Effector memory CD8-positive, alpha-beta T cell (primary cell): ENCODE measurements at regions not wholly inside any gene's neighbourhood (a gene's known extent, or its start where the extent isn't known, plus 50 kb on each side); places are given as distances from the start of the nearest gene placed in this dataset.

ENCODE experiments used
- ATAC-seq: fragments of 150-1000 bp; cut with Tn5 transposase; replicated peaks from 2 replicates; pipeline ENCODE4 v1.10.0; 2021; ENCODE audit warnings: mild to moderate bottlenecking, moderate library complexity
- DNase-seq, 3 experiments: peaks; one replicate each; pipeline ENCODE4 v3.0.0; 2021
- H3K27ac Mint-ChIP-seq, 2 donors: one replicate each; pipeline ENCODE4 v1.8.0; 2022; ENCODE audit warnings: mild to moderate bottlenecking in 2 of 2, mixed read lengths in 2 of 2, moderate library complexity in 2 of 2
- H3K27me3 Mint-ChIP-seq, 2 donors: one replicate each; pipeline ENCODE4 v1.8.0; 2022; ENCODE audit warnings: mixed read lengths in 2 of 2
- H3K36me3 Mint-ChIP-seq: one replicate; pipeline ENCODE4 v1.8.0; 2022; ENCODE audit warnings: mild to moderate bottlenecking, moderate library complexity, mixed read lengths; ENCODE audit not compliant: insufficient read depth
- H3K4me1 Mint-ChIP-seq, 2 donors: one replicate each; pipeline ENCODE4 v1.8.0; 2022; ENCODE audit warnings: low read depth in 2 of 2, mixed read lengths in 2 of 2
- H3K4me3 Mint-ChIP-seq, 2 donors: one replicate each; pipeline ENCODE4 v1.8.0; 2022; ENCODE audit warnings: mild to moderate bottlenecking in 2 of 2, mixed read lengths in 2 of 2, moderate library complexity in 2 of 2
- H3K9me3 Mint-ChIP-seq, 2 donors: one replicate each; pipeline ENCODE4 v1.8.0; 2022; ENCODE audit warnings: mixed read lengths in 2 of 2

DNA sequence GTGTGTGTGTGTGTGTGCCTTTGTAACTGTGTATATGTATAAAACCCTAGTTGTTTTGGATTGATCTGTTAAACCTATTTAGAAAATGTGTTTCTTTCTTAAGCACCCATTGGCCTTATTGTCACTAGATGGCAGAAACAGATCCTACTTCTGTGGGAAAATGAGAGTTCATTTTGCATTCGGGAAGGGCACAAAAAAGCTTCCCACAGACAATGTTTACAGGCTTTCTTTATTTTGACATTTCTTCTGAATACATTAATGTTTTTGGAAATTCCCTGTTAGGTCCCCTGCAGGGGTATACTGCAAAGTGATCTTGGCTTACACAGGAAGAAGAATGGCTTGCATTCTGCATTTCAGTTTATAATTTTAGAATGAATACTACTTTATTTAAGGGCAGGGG lies 481.8 kb upstream of the ARRDC3 start:
- peaks cover 5 to 16% of the 10 kb centered on the region in 2 donors for H3K9me3 Mint-ChIP-seq
- ATAC-seq (no peak), DNase-seq (no peak)
- H3K4me3 Mint-ChIP-seq, result no peak overlapping the region
- no peak overlapping the region for H3K27ac Mint-ChIP-seq
- H3K4me1 Mint-ChIP-seq, result no peaks in the 10 kb centered on the region
- no peaks in the 10 kb centered on the region for H3K27me3 Mint-ChIP-seq
- H3K36me3 Mint-ChIP-seq, result peaks cover 2% of the 10 kb centered on the region

DNA sequence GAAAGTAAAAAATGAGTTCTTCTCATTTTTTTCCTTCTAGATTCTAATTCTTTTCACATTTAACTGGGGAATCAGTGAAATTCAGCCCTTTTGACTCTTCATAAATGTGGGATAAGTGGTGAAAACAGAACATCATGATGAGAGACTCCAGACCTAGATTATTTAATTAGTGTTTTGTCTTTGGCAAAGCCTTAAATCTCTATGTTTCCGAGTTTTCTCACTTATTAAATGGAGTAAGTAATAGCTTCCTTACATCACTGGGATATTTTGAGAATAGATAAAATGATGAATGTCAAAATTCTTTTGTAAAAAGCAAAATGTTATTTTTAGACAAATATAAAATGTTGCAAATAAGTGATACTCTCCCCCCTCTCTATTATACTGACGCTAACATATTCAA lies 468.6 kb upstream of the ARRDC3 start:
- Mint-ChIP-seq H3K36me3 (no peaks in the 10 kb centered on the region), H3K4me1 (no peaks in the 10 kb centered on the region), H3K4me3 (no peak overlapping the region), H3K27me3 (no peaks in the 10 kb centered on the region), H3K9me3 (peaks cover 0 to 4% of the 10 kb centered on the region in 2 donors), H3K27ac (no peak overlapping the region)
- DNase-seq (no peak), ATAC-seq (no peak)

DNA sequence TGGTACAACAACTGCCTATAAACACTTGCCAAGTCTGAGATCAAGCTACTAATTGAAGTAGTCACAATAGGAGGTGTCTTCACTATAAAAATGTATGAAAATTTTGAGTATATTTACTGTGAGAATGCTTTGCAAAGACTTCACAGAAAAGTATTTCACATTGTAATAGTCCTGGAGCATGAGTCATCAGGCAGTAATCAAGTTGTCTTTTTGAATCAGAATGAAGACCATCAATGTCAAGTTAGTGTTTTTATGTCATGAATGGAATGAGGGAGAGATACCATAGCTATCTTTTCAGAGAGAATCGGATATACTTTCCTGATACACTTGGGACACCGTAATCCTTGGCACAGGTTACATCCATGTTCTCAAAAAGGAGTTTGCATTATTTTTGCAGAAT lies 466.9 kb upstream of the ARRDC3 start:
- no peaks in the 10 kb centered on the region for H3K36me3 Mint-ChIP-seq
- no peak for ATAC-seq
- H3K4me3 Mint-ChIP-seq, result no peak overlapping the region
- peaks cover 0 to 4% of the 10 kb centered on the region in 2 donors for H3K9me3 Mint-ChIP-seq
- H3K4me1 Mint-ChIP-seq, result no peaks in the 10 kb centered on the region
- H3K27ac Mint-ChIP-seq, result no peak overlapping the region
- H3K27me3 Mint-ChIP-seq, result no peaks in the 10 kb centered on the region
- DNase-seq, result no peak

DNA sequence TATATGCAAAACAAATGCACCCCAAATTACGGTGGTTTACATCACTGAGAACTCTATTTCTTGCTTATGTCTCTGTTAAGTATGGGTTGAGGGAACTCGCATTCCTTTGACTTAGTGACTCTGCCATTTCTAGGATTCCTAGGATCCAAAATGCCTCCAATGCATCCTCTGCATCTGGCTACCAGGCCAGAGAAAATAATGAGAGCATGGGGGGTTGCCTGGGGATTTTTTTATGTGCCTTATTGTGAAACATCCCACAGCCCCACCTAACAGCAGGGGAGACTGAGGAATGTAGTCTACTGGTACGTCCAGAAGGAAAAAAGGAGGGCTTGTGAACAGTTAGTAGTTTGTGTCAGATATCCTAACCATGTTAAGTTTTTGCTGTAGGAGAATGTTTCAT lies 466.0 kb upstream of the ARRDC3 start:
- Mint-ChIP-seq H3K4me1 (no peaks in the 10 kb centered on the region), H3K4me3 (no peak overlapping the region), H3K9me3 (peaks cover 0 to 4% of the 10 kb centered on the region in 2 donors), H3K27me3 (no peaks in the 10 kb centered on the region), H3K36me3 (no peaks in the 10 kb centered on the region), H3K27ac (no peak overlapping the region)
- DNase-seq (no peak), ATAC-seq (no peak)

DNA sequence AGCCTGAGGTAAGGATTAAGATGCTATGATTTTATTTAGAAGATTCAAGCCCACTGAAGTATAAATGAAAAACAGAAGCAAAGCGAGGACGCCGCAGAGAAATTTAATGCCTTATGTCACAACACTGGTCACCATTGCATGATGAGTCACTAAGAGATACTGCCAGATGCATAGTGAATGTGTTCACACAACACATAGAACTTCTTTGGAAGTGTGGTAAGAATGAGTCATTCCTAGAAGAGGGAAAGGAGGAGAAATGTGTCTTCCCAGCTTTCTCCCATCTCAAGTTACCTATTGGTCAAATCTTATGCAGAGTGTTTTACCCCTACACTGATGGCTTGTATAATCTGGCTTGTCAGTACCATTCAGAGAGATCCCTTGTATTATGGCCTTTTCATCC lies 465.3 kb upstream of the ARRDC3 start:
- no peak overlapping the region for H3K27ac Mint-ChIP-seq
- no peaks in the 10 kb centered on the region for H3K27me3 Mint-ChIP-seq
- DNase-seq (no peak), ATAC-seq (no peak)
- no peaks in the 10 kb centered on the region for H3K36me3 Mint-ChIP-seq
- H3K4me1 Mint-ChIP-seq, result no peaks in the 10 kb centered on the region
- H3K4me3 Mint-ChIP-seq, result no peak overlapping the region
- peaks cover 0 to 4% of the 10 kb centered on the region in 2 donors for H3K9me3 Mint-ChIP-seq

DNA sequence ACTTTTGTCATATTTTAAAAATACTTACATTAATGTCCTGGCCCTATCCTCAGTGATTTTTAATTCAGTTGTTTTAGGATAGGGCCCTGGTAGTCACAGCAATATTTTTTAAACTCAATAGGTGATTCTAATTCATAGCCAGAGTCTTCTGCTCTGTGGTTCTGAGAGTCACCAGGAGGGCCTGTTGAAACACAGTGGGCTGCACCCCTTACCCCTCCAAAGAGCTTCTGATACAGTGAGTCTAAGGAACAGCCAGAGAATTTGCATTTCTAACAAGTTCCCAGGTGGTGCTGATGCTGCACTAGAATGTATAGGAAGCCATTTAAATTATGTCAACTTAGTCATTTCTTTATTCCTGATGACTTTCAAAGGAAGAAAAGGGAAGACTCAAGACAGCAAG lies 458.3 kb upstream of the ARRDC3 start:
- DNase-seq (no peak), ATAC-seq (no peak)
- Mint-ChIP-seq H3K9me3 (no peaks in the 10 kb centered on the region), H3K4me1 (no peaks in the 10 kb centered on the region), H3K4me3 (no peak overlapping the region), H3K36me3 (no peaks in the 10 kb centered on the region), H3K27me3 (no peaks in the 10 kb centered on the region), H3K27ac (no peak overlapping the region)

DNA sequence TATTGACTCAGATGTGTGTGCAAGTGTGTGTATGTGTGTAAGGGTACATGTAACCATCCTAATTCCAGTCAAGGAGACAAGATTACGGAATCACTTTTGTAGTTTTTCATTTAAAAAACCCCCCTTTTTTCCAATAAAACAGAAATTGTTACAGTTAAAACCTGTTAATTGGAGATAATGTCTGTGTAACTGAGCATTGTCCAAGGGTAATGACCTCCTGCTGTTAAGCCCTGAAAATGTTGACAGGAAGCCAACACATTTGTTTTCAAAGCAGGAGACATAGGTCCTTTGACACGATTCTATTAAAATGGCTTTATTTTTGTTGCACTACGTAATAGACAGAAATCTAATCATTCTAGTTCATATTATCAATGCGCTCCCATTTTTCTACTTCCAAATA lies 457.3 kb upstream of the ARRDC3 start:
- H3K4me3 Mint-ChIP-seq, result no peak overlapping the region
- H3K4me1 Mint-ChIP-seq, result no peaks in the 10 kb centered on the region
- DNase-seq (no peak), ATAC-seq (no peak)
- no peak overlapping the region for H3K27ac Mint-ChIP-seq
- no peaks in the 10 kb centered on the region for H3K27me3 Mint-ChIP-seq
- no peaks in the 10 kb centered on the region for H3K36me3 Mint-ChIP-seq
- H3K9me3 Mint-ChIP-seq, result no peaks in the 10 kb centered on the region

DNA sequence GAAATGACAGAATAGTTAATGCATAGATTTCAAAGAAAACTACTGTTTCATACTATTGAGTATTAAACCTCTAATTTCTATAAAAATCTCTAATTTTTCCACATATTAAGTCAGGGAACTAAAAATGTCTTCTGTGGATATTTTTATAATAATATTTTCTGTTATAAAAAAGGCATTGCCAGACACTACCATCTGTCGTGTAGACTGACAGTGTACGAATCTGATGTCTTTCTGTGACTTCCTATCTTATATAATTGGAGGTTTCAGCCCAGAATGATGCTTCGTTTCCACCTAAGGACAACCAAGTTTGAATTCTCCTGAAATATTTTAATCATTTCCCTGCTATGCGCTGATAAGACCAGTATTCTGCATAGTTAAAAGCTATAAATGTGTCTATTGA lies 456.6 kb upstream of the ARRDC3 start:
- no peak for ATAC-seq
- H3K4me1 Mint-ChIP-seq, result no peaks in the 10 kb centered on the region
- peaks cover 0 to 4% of the 10 kb centered on the region in 2 donors for H3K9me3 Mint-ChIP-seq

DNA sequence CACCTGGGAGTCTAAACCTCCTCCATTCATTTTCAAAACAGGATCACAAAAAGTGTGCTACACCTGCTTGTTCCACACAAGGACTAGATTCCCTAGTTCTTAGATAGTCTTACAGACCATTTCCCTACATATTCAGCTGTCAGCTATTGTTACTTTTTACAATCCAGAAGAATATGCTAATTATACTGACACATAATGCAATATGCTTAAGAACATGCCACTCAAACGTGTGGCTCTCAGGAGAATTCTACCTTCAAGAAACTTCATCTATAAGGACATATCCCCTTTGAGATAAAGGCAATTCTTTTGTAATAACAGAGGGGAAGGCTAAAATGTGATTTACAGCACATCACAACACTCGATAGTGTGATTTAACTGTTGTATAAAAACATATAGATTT lies 456.1 kb upstream of the ARRDC3 start:
- DNase-seq (no peak), ATAC-seq (no peak)
- Mint-ChIP-seq H3K27ac (no peak overlapping the region), H3K4me3 (no peak overlapping the region), H3K4me1 (no peaks in the 10 kb centered on the region), H3K27me3 (no peaks in the 10 kb centered on the region), H3K36me3 (no peaks in the 10 kb centered on the region), H3K9me3 (peaks cover 0 to 4% of the 10 kb centered on the region in 2 donors)

More for the DNA sequence above, 456.6 kb upstream of the ARRDC3 start:
- Mint-ChIP-seq H3K4me3 (no peak overlapping the region), H3K27me3 (no peaks in the 10 kb centered on the region), H3K36me3 (no peaks in the 10 kb centered on the region), H3K27ac (no peak overlapping the region)
- DNase-seq, result no peak

DNA sequence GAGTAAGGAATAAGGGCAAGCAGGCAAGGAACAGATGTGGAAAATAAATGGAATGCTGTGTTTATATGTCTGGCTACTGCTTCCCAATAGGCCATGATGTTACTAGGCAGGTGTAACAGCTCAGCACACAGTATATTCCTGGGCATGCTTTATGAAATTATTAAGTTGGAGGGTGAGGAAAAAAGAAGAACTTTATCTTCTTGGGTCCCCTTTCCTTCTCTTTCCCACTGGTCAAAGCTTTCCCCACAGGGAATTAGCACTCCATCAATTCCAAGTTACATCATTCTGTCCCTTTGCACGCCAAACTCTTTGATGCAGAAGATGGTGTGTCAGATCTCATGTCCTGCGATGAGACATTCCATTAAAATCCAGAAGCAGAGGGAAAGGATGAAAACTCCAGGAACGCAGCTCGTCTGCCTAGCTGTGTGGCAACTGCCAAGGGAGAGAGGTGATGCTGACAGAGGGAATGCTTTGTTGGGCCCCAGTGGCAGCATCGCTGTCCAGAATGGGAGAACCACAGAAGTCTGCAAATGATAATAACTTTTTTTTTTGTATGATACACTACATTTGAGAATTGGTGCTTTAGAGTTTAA lies 447.3 kb upstream of the ARRDC3 start:
- H3K9me3 Mint-ChIP-seq, result peaks cover 4 to 7% of the 10 kb centered on the region in 2 donors
- no peak overlapping the region for H3K27ac Mint-ChIP-seq
- no peaks in the 10 kb centered on the region for H3K27me3 Mint-ChIP-seq
- no peak for ATAC-seq
- no peaks in the 10 kb centered on the region for H3K4me1 Mint-ChIP-seq
- DNase-seq, result no peak
- no peak overlapping the region for H3K4me3 Mint-ChIP-seq
- no peaks in the 10 kb centered on the region for H3K36me3 Mint-ChIP-seq

DNA sequence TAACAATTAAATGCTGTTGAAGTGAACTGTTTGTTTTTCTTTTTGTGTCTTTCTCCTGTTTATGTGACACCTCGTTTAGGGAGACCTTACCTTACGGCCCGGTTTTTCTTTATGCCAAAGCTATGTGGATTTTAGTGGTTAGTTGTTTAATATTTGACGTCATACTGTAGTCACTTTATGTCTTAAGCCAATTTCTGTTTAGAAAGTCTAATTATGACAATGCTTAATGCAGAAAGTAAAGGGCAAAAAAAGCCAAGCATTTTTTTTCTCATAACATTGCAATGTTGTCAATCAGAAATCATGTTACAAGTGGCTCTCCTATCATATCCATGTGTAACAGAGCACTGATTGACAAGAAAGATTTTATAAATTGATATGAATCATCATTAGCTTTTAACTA lies 442.5 kb upstream of the ARRDC3 start:
- Mint-ChIP-seq H3K36me3 (no peaks in the 10 kb centered on the region), H3K9me3 (no peaks in the 10 kb centered on the region), H3K4me1 (no peaks in the 10 kb centered on the region), H3K4me3 (no peak overlapping the region), H3K27ac (no peak overlapping the region), H3K27me3 (no peaks in the 10 kb centered on the region)
- DNase-seq, result no peak
- no peak for ATAC-seq

DNA sequence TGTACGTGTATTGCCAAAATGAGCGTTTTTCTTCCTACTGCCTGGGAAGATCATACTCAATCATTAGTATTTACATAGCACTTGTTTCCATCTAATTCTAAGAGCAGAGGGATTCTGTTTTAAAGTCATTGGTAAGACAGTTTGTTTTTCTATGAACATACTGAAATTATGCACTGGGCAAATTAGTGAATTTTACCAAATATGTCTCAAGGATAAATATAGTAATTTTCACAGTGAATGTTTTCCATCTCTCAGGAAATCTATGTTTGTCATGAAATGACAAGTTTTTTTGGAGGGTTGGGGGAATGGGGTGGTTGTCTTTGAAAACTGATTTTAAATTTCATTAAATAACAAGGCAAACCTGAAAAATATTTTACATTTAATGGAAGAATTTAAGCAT lies 441.3 kb upstream of the ARRDC3 start:
- H3K36me3 Mint-ChIP-seq, result no peaks in the 10 kb centered on the region

DNA sequence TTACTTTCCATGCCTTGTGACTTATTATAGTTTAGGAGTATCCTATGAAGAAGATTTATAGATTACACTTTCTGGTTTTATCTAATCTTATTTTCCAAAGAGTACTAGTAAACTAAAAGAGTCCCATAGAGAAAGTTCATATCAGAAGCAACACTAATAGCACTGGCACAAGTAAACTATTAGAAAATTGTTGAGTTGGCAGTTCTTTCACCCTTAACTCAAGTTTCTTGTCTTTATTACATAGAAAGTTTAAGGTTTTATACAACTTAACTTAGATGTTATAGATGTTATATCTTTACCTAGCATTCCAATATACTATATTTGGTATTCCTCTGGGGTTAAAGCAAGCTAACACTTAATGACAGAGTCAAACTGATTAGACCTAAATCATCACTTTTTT lies 437.8 kb upstream of the ARRDC3 start:
- Mint-ChIP-seq H3K27ac (no peak overlapping the region), H3K4me1 (no peaks in the 10 kb centered on the region)

More for the DNA sequence above, 441.3 kb upstream of the ARRDC3 start:
- no peaks in the 10 kb centered on the region for H3K9me3 Mint-ChIP-seq
- no peaks in the 10 kb centered on the region for H3K27me3 Mint-ChIP-seq
- ATAC-seq (no peak), DNase-seq (no peak)
- no peak overlapping the region for H3K4me3 Mint-ChIP-seq
- H3K27ac Mint-ChIP-seq, result no peak overlapping the region
- H3K4me1 Mint-ChIP-seq, result no peaks in the 10 kb centered on the region

DNA sequence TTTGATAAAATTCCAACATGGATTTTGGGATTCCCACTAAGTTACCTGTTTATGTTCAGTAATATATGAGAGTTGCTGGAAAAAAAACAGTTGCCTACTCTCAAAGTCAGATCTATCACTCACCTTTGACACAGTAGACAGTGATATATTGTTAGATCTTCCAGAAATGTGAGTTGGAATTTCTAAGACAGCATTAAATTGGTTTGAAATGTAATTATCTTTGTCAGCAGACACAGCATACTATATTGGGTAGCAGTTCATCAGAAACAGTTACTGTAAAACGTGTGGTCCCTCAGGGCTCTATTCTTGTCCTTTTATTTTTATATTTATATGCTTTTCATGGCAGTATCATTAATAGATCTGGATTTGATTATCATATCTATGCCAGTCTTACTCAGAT lies 433.6 kb upstream of the ARRDC3 start:
- H3K9me3 Mint-ChIP-seq, result peaks cover 0 to 2% of the 10 kb centered on the region in 2 donors
- ATAC-seq, result no peak
- no peak for DNase-seq
- H3K36me3 Mint-ChIP-seq, result no peaks in the 10 kb centered on the region
- no peaks in the 10 kb centered on the region for H3K27me3 Mint-ChIP-seq
- H3K4me1 Mint-ChIP-seq, result no peaks in the 10 kb centered on the region
- H3K4me3 Mint-ChIP-seq, result no peak overlapping the region
- no peak overlapping the region for H3K27ac Mint-ChIP-seq

More for the DNA sequence above, 437.8 kb upstream of the ARRDC3 start:
- Mint-ChIP-seq H3K36me3 (no peaks in the 10 kb centered on the region), H3K9me3 (no peaks in the 10 kb centered on the region), H3K27me3 (no peaks in the 10 kb centered on the region), H3K4me3 (no peak overlapping the region)
- no peak for DNase-seq
- no peak for ATAC-seq

DNA sequence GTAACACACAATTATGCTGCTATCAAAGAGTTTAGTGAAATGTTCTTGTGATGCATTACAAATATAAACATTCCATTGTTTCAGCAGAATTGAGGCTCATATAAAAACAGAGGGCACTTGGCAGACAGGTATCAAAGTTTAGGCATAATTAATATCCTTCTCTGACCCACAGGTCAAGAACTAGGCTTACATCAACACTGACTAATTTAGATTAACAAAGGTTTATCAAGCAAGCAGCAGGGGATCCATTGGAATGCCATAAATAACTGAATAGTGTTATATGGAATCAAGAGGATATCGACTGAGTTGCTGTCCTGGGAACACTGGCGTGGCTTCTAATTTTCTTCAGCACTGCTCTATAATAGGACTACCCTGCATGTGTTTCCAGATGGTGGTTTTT lies 414.5 kb upstream of the ARRDC3 start:
- ATAC-seq, result no peak
- H3K27me3 Mint-ChIP-seq, result no peaks in the 10 kb centered on the region
- no peak overlapping the region for H3K4me3 Mint-ChIP-seq
- no peak overlapping the region for H3K27ac Mint-ChIP-seq
- H3K9me3 Mint-ChIP-seq, result peaks cover 2 to 10% of the 10 kb centered on the region in 2 donors
- H3K4me1 Mint-ChIP-seq, result no peaks in the 10 kb centered on the region
- DNase-seq, result no peak
- peaks cover 3% of the 10 kb centered on the region for H3K36me3 Mint-ChIP-seq
